ENCODE measurements at regions not wholly inside any gene's neighbourhood (a gene's known extent, or its start where the extent isn't known, plus 50 kb on each side); places are given as distances from the start of the nearest gene placed in this dataset.

DNA sequence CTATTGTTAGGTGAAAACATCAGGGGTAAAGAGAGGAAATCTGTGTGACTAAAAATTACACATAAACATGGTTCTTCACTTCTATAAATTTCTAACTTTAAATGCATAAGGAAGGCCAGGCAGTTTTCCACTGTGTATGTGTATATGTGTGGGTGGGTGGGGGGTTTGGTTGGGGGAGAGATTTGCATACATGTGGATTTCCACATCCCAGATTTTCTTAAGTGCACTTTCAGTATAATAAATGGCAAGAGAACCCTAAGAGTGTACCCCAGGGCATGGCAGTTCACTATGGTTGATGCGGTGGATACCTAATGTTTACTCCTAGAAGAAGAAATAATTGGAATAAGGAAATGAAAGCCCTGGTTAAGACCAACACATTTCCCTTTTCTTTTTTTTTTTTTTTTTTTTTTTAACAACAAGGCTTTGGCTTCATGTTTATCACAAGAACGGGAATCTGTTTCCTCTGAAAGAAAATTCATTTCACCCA, 451.8 kb upstream of the CCL2 start:
- Histone ChIP-seq H3K27me3 (ENCODE audit: control insufficient read depth, insufficient read depth, low read length) (no peaks in the 10 kb centered on the region), H2AFZ (replicated peaks; ENCODE audit: low read length, poor library complexity) (no peak overlapping the region), H2BK15ac (ENCODE audit: low read depth, low read length) (no peak overlapping the region), H3K9me3 (ENCODE audit: control insufficient read depth, insufficient read depth, low read length) (no peaks in the 10 kb centered on the region), H3K79me1 (ENCODE audit: low read depth in 1 of 2, low read length in 2 of 2) (no peaks in the 10 kb centered on the region), H3K18ac (ENCODE audit: low read depth, low read length) (no peak overlapping the region), H4K20me1 (ENCODE audit: insufficient read depth, low read length) (no peaks in the 10 kb centered on the region), H2BK120ac (ENCODE audit: low read depth, low read length) (no peak overlapping the region), H3K4me1 (ENCODE audit: control insufficient read depth, insufficient read depth, low read length) (no peaks in the 10 kb centered on the region), H2AK9ac (replicated peaks; ENCODE audit: low read depth, low read length, poor library complexity) (no peak overlapping the region), H2BK5ac (ENCODE audit: low read depth, low read length, poor library complexity, severe bottlenecking) (no peak overlapping the region), H3K4ac (ENCODE audit: low read depth, low read length) (no peak overlapping the region), H2BK20ac (ENCODE audit: low read depth, low read length) (no peak overlapping the region), H2AK5ac (ENCODE audit: low read depth, low read length) (no peak overlapping the region), H3K23ac (ENCODE audit: low read depth, low read length) (no peak overlapping the region), H3K14ac (replicated peaks; ENCODE audit: low read depth, low read length) (no peak overlapping the region), H4K5ac (ENCODE audit: low read depth, low read length) (no peak overlapping the region), H3K9ac (ENCODE audit: low read depth, low read length) (no peak overlapping the region), H3K9me1 (ENCODE audit: insufficient read depth, low read length) (no peaks in the 10 kb centered on the region), H3K4me3 (ENCODE audit: insufficient read depth, low read depth, low read length) (no peak overlapping the region), H3K36me3 (ENCODE audit: control insufficient read depth, insufficient read depth, low read length) (no peaks in the 10 kb centered on the region), H4K8ac (ENCODE audit: low read depth in 2 of 2, low read length in 2 of 2) (no peak overlapping the region), H3K56ac (ENCODE audit: extremely low read depth, insufficient read depth, low read length) (no peak overlapping the region), H3K4me2 (ENCODE audit: low read depth, low read length) (no peak overlapping the region), H4K91ac (ENCODE audit: insufficient read depth, low read depth, low read length) (no peak overlapping the region), H3K27ac (ENCODE audit: insufficient read depth, low read length) (no peak overlapping the region)
- 20% methylated on average over 1 of the region's 2 CpGs; no CpG with 5 or more reads in 1 of the 2 experiments for WGBS, 2 experiments (ENCODE audit: extremely low coverage in 2 of 2, insufficient read length in 1 of 2)
- TF ChIP-seq CEBPB (IDR thresholded peaks at IDR 0.05; ENCODE audit: low read depth, low read length) = no peak
- TF ChIP-seq MXI1 (IDR thresholded peaks at IDR 0.05; ENCODE audit: borderline replicate concordance, low read depth, low read length) = no peak
- no peak for TF ChIP-seq RAD21 (IDR thresholded peaks at IDR 0.05; ENCODE audit: low read length)
- no peak for TF ChIP-seq NFE2L2 (IDR thresholded peaks at IDR 0.05; ENCODE audit: low read depth, low read length)
- TF ChIP-seq FOS (IDR thresholded peaks at IDR 0.05; ENCODE audit: low read depth, low read length) = no peak
- in situ Hi-C loops (cut with MboI; ENCODE audit: low sequenced_read_pairs) (no loop called here), dilution Hi-C loops (cut with HindIII; ENCODE audit: low sequenced_read_pairs, unreplicated experiment) (no loop called here), intact Hi-C loops (cut with micrococcal nuclease) (no loop called here)
- no TSS peak for BruUV-seq (replicated peaks)
- ChIA-PET CTCF (interaction anchor here (0.6 kb wide), 1 partner anchor 9 kb away, joined by 3 read pairs; no protein-coding TSS in a partner anchor), POLR2A (ENCODE audit: unreplicated experiment) (no interaction called here)
- DNase-seq = no peak
- ATAC-seq (ENCODE audit: low read depth) = no peak

Measured in IMR-90 (cell line).